PFSK-1 (cell line): ENCODE measurements at regions not wholly inside any gene's neighbourhood (a gene's known extent, or its start where the extent isn't known, plus 50 kb on each side); places are given as distances from the start of the nearest gene placed in this dataset.

Experiments
- FOXP2 ChIP-seq: optimal IDR thresholded peaks from 2 replicates; pipeline ENCODE3; 2011; ENCODE audit warnings: borderline replicate concordance, control low read depth, inconsistent platforms; ENCODE audit not compliant: insufficient read depth; ENCODE audit errors: extremely low read length, extremely low read depth
- POLR2AphosphoS5 ChIP-seq: IDR thresholded peaks from 2 replicates; pipeline ENCODE4 v1.6.1; 2012; ENCODE audit warnings: low read depth, mild to moderate bottlenecking, control low read depth, low read length, moderate library complexity
- SIN3A ChIP-seq: IDR thresholded peaks from 2 replicates; pipeline ENCODE4 v1.6.1; 2012; ENCODE audit warnings: mild to moderate bottlenecking, low read length, moderate library complexity, borderline replicate concordance; ENCODE audit not compliant: insufficient read depth
- TAF1 ChIP-seq: IDR thresholded peaks from 2 replicates; pipeline ENCODE4 v1.6.1; 2012; ENCODE audit warnings: low read length, control low read depth, borderline replicate concordance; ENCODE audit not compliant: insufficient read depth
- TF ChIP-seq, protein P1 (sequence below), 2 experiments: IDR thresholded peaks; 2 replicates each; pipeline versions ENCODE4 v1.6.1 to v1.8.0; 2011 to 2012; ENCODE audit warnings: low read depth in 2 of 2, low read length in 2 of 2, control low read depth in 1 of 2, inconsistent platforms in 1 of 2, mild to moderate bottlenecking in 1 of 2, moderate library complexity in 1 of 2; ENCODE audit not compliant: insufficient read depth in 1 of 2

DNA sequence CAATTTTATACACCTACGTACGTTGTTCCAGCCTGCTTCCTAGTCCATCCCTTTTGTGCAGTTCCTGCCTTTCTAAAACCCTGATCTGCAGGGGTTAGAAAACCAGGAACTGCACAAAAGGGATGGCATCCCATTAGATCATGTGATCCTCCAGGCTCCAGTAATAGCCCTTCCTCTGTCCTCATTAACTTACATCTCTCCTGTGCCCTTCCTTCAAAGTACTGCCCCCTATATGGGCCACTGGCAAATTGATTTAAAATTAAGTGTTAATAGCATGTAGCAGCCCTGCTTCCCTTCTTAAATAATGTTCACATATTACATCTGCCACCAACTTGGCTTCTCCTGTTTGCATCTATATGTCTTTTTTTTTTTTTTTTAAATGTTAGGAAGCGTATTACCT lies 61.3 kb upstream of the NXPH2 start:
- TF ChIP-seq TAF1 (no peak), SIN3A (no peak), FOXP2 (no peak), POLR2AphosphoS5 (no peak)
- TF ChIP-seq, protein P1, sequence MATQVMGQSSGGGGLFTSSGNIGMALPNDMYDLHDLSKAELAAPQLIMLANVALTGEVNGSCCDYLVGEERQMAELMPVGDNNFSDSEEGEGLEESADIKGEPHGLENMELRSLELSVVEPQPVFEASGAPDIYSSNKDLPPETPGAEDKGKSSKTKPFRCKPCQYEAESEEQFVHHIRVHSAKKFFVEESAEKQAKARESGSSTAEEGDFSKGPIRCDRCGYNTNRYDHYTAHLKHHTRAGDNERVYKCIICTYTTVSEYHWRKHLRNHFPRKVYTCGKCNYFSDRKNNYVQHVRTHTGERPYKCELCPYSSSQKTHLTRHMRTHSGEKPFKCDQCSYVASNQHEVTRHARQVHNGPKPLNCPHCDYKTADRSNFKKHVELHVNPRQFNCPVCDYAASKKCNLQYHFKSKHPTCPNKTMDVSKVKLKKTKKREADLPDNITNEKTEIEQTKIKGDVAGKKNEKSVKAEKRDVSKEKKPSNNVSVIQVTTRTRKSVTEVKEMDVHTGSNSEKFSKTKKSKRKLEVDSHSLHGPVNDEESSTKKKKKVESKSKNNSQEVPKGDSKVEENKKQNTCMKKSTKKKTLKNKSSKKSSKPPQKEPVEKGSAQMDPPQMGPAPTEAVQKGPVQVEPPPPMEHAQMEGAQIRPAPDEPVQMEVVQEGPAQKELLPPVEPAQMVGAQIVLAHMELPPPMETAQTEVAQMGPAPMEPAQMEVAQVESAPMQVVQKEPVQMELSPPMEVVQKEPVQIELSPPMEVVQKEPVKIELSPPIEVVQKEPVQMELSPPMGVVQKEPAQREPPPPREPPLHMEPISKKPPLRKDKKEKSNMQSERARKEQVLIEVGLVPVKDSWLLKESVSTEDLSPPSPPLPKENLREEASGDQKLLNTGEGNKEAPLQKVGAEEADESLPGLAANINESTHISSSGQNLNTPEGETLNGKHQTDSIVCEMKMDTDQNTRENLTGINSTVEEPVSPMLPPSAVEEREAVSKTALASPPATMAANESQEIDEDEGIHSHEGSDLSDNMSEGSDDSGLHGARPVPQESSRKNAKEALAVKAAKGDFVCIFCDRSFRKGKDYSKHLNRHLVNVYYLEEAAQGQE (IDR thresholded peaks at IDR 0.05; ENCODE audit: insufficient read depth in 1 of 2, low read depth in 2 of 2, low read length in 2 of 2) = no peak
